ENCODE measurements at regions not wholly inside any gene's neighbourhood (a gene's known extent, or its start where the extent isn't known, plus 50 kb on each side); places are given as distances from the start of the nearest gene placed in this dataset.
A peak's percentile ranks its signal among the peaks of the same experiment; 100 is the strongest.

DNA sequence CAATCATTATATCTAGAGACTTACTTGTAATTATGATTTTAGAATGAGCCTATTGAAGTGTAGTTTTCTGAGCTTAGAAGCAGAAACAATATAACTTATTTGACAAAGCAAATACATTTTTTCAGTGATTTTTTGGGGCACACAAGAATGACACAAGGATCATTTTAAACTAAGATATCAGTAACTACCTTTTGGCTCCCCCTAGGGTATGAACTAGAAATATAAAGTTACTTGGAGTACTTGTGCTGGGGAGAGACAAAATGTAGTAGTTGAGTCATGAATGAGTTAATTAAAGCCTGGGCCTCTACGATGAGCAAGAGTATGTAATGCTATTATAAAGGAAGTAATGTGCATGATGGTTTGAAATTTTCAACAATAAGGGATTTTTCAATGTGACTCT lies 1244.1 kb upstream of the ACO1 start:
- no peak overlapping the region for H3K9ac ChIP-seq (ENCODE audit: extremely low read depth, low read length, poor library complexity, severe bottlenecking)
- no peaks in the 10 kb centered on the region for H3K36me3 ChIP-seq (ENCODE audit: control insufficient read depth, insufficient read depth, low read length)
- Mint-ChIP-seq H3K36me3 (ENCODE audit: low read depth) (no peaks in the 10 kb centered on the region), H3K27ac (no peak overlapping the region), H3K9me3 (no peaks in the 10 kb centered on the region), H3K27me3 (ENCODE audit: insufficient read depth) (no peaks in the 10 kb centered on the region), H3K4me1 (no peaks in the 10 kb centered on the region), H3K4me3 (no peak overlapping the region)
- H3K27ac ChIP-seq (ENCODE audit: low read depth, low read length), result no peak overlapping the region
- no peak overlapping the region for H3K4me3 ChIP-seq (ENCODE audit: low read length)
- WGBS, 2 experiments (ENCODE audit: insufficient coverage in 1 of 2, insufficient read length in 1 of 2), result 56 to 61% methylated on average over 1 of the region's 1 CpG
- no peak for DNase-seq
- TF ChIP-seq, protein P1, sequence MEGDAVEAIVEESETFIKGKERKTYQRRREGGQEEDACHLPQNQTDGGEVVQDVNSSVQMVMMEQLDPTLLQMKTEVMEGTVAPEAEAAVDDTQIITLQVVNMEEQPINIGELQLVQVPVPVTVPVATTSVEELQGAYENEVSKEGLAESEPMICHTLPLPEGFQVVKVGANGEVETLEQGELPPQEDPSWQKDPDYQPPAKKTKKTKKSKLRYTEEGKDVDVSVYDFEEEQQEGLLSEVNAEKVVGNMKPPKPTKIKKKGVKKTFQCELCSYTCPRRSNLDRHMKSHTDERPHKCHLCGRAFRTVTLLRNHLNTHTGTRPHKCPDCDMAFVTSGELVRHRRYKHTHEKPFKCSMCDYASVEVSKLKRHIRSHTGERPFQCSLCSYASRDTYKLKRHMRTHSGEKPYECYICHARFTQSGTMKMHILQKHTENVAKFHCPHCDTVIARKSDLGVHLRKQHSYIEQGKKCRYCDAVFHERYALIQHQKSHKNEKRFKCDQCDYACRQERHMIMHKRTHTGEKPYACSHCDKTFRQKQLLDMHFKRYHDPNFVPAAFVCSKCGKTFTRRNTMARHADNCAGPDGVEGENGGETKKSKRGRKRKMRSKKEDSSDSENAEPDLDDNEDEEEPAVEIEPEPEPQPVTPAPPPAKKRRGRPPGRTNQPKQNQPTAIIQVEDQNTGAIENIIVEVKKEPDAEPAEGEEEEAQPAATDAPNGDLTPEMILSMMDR (conservative IDR thresholded peaks at IDR 0.05), result peak; percentile 75
- no peaks in the 10 kb centered on the region for H3K9me3 ChIP-seq (ENCODE audit: control insufficient read depth, low read length)
- H3K27me3 ChIP-seq (ENCODE audit: control insufficient read depth, insufficient read depth, low read length, poor library complexity, severe bottlenecking), result no peaks in the 10 kb centered on the region
- no peaks in the 10 kb centered on the region for H3K4me1 ChIP-seq (ENCODE audit: control insufficient read depth, insufficient read depth, low read length)

DNA sequence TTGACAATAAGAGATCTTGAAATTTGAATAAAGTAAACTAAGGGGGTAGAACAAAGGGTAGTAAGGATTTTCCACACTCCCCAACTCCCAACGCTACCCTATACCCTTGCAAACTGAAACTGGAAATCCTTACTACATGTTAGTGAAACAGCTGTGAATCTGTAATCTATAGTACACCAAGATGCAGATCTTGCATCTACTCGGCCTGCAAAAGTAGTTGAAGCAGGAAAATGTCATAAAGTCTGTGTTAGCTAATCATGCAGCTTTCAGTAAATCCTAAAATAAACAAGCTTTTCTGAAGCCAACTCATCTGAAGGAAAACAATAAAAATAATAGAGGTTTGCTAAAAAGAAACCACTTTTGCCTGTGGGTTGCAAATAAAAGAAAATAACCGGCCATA lies 1242.0 kb upstream of the ACO1 start:
- Mint-ChIP-seq H3K4me3 (no peak overlapping the region), H3K9me3 (no peaks in the 10 kb centered on the region), H3K36me3 (ENCODE audit: low read depth) (no peaks in the 10 kb centered on the region), H3K27ac (no peak overlapping the region), H3K27me3 (ENCODE audit: insufficient read depth) (no peaks in the 10 kb centered on the region), H3K4me1 (no peaks in the 10 kb centered on the region)
- Histone ChIP-seq H3K27me3 (ENCODE audit: control insufficient read depth, insufficient read depth, low read length, poor library complexity, severe bottlenecking) (no peaks in the 10 kb centered on the region), H3K4me1 (ENCODE audit: control insufficient read depth, insufficient read depth, low read length) (no peaks in the 10 kb centered on the region), H3K36me3 (ENCODE audit: control insufficient read depth, insufficient read depth, low read length) (no peaks in the 10 kb centered on the region), H3K9me3 (ENCODE audit: control insufficient read depth, low read length) (no peaks in the 10 kb centered on the region), H3K9ac (ENCODE audit: extremely low read depth, low read length, poor library complexity, severe bottlenecking) (no peak overlapping the region), H3K27ac (ENCODE audit: low read depth, low read length) (no peak overlapping the region), H3K4me3 (ENCODE audit: low read length) (no peak overlapping the region)
- DNase-seq, result no peak
- TF ChIP-seq, protein P1 (conservative IDR thresholded peaks at IDR 0.05), result no peak
- WGBS, 2 experiments (ENCODE audit: insufficient coverage in 1 of 2, insufficient read length in 1 of 2), result 57 to 82% methylated on average over 2 to 3 of the region's 3 CpGs

DNA sequence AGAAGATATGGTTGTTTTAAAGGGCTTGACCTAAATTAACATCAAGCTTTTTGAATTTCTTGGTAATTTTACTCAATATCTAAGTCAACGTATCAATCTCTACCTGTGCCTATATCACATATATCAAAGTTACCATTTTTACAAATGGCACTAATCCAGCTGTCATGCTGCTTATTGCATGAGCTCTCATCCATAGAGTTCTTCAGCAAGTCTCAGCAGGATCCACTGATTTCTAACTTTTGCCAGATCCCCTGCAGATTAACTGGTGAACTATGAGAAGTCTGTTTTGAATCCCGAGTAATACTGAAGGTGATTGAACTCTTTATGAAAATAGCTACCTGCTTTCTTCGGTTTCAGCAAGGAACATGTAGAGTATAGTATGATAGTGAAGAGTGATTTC lies 1239.8 kb upstream of the ACO1 start:
- no peaks in the 10 kb centered on the region for H3K9me3 ChIP-seq (ENCODE audit: control insufficient read depth, low read length)
- no peak overlapping the region for H3K9ac ChIP-seq (ENCODE audit: extremely low read depth, low read length, poor library complexity, severe bottlenecking)
- H3K4me1 ChIP-seq (ENCODE audit: control insufficient read depth, insufficient read depth, low read length), result no peaks in the 10 kb centered on the region
- TF ChIP-seq, protein P1 (conservative IDR thresholded peaks at IDR 0.05), result no peak
- Mint-ChIP-seq H3K4me3 (no peak overlapping the region), H3K36me3 (ENCODE audit: low read depth) (no peaks in the 10 kb centered on the region), H3K27me3 (ENCODE audit: insufficient read depth) (no peaks in the 10 kb centered on the region), H3K4me1 (no peaks in the 10 kb centered on the region), H3K9me3 (no peaks in the 10 kb centered on the region), H3K27ac (no peak overlapping the region)
- no peak for DNase-seq
- 86 to 94% methylated on average over 1 to 3 of the region's 3 CpGs for WGBS, 2 experiments (ENCODE audit: insufficient coverage in 1 of 2, insufficient read length in 1 of 2)
- no peaks in the 10 kb centered on the region for H3K27me3 ChIP-seq (ENCODE audit: control insufficient read depth, insufficient read depth, low read length, poor library complexity, severe bottlenecking)
- H3K36me3 ChIP-seq (ENCODE audit: control insufficient read depth, insufficient read depth, low read length), result no peaks in the 10 kb centered on the region
- no peak overlapping the region for H3K27ac ChIP-seq (ENCODE audit: low read depth, low read length)
- no peak overlapping the region for H3K4me3 ChIP-seq (ENCODE audit: low read length)
